C4-2B (cell line): ENCODE measurements at regions not wholly inside any gene's neighbourhood (a gene's known extent, or its start where the extent isn't known, plus 50 kb on each side); places are given as distances from the start of the nearest gene placed in this dataset.

Experiments
- CTCF ChIP-seq: fragments of 450-650 bp; conservative IDR thresholded peaks from 2 replicates; pipeline ENCODE4 v1.5.1; 2017; ENCODE audit warnings: mild to moderate bottlenecking
- ZFX ChIP-seq: fragments of 450-650 bp; IDR thresholded peaks from 2 replicates; pipeline ENCODE4 v1.6.1; 2017

- TF ChIP-seq CTCF = no peak
- no peak for TF ChIP-seq ZFX
These were observed 304.6 kb downstream of the XPNPEP1 start for GRCh38 chr10:109618748-109619147.
